ENCODE measurements at regions not wholly inside any gene's neighbourhood (a gene's known extent, or its start where the extent isn't known, plus 50 kb on each side); places are given as distances from the start of the nearest gene placed in this dataset.

DNA sequence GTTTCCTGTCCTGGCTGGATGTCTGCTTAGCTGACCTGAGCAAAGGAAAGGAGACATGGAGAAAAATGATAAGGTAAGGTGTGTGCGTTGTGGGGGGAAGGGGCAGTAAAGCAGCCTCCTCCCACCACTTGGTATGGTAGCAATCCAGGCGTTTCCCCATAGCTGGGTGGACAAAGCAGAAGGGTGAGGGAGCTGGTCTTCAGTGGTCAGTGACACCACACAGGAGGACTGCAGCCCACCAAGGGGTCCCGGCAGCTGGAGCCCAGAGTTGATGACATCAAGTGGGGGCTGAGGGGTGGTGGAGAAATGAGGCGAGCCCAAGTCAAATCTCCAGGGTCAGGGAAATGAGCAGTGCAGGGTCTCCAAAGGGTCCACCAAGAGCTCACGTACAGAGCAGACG lies 69.3 kb upstream of the LRRN2 start:
- Histone ChIP-seq H3K27me3 (ENCODE audit: control insufficient read depth, insufficient read depth, low read length) (no peaks in the 10 kb centered on the region), H3K9me3 (ENCODE audit: control insufficient read depth, low read depth, low read length) (peaks cover 6% of the 10 kb centered on the region), H3K4me1 (ENCODE audit: control insufficient read depth, insufficient read depth, low read length) (no peaks in the 10 kb centered on the region), H3K4me3 (ENCODE audit: low read length) (no peak overlapping the region), H3K36me3 (ENCODE audit: control insufficient read depth, insufficient read depth, low read length) (no peaks in the 10 kb centered on the region), H3K27ac (ENCODE audit: low read length) (no peak overlapping the region)
- WGBS (ENCODE audit: insufficient coverage, low lambda C conversion rate): no CpG with 5 or more reads among the region's 6 CpGs
- no peak for DNase-seq

GRCh38 chr1:204756349-204756748 lies 70.8 kb upstream of the LRRN2 start:
- no CpG with 5 or more reads among the region's 7 CpGs for WGBS (ENCODE audit: insufficient coverage, low lambda C conversion rate)
- H3K4me3 ChIP-seq (ENCODE audit: low read length): no peak overlapping the region
- H3K27ac ChIP-seq (ENCODE audit: low read length): no peak overlapping the region
- H3K36me3 ChIP-seq (ENCODE audit: control insufficient read depth, insufficient read depth, low read length): no peaks in the 10 kb centered on the region
- peaks cover 6% of the 10 kb centered on the region for H3K9me3 ChIP-seq (ENCODE audit: control insufficient read depth, low read depth, low read length)
- no peaks in the 10 kb centered on the region for H3K4me1 ChIP-seq (ENCODE audit: control insufficient read depth, insufficient read depth, low read length)
- no peak for DNase-seq
- no peaks in the 10 kb centered on the region for H3K27me3 ChIP-seq (ENCODE audit: control insufficient read depth, insufficient read depth, low read length)

- Histone ChIP-seq H3K4me1 (ENCODE audit: control insufficient read depth, insufficient read depth, low read length) (no peaks in the 10 kb centered on the region), H3K36me3 (ENCODE audit: control insufficient read depth, insufficient read depth, low read length) (no peaks in the 10 kb centered on the region), H3K27ac (ENCODE audit: low read length) (no peak overlapping the region), H3K9me3 (ENCODE audit: control insufficient read depth, low read depth, low read length) (peaks cover 6% of the 10 kb centered on the region), H3K27me3 (ENCODE audit: control insufficient read depth, insufficient read depth, low read length) (no peaks in the 10 kb centered on the region), H3K4me3 (ENCODE audit: low read length) (no peak overlapping the region)
- 20% methylated on average over 1 of the region's 1 CpG for WGBS (ENCODE audit: insufficient coverage, low lambda C conversion rate)
- no peak for DNase-seq
Measured at GRCh38 chr1:204756811-204757210, 71.3 kb upstream of the LRRN2 start.

- H3K4me1 ChIP-seq (ENCODE audit: control insufficient read depth, insufficient read depth, low read length): no peaks in the 10 kb centered on the region
- peaks cover 3% of the 10 kb centered on the region for H3K27me3 ChIP-seq (ENCODE audit: control insufficient read depth, insufficient read depth, low read length)
- no peaks in the 10 kb centered on the region for H3K36me3 ChIP-seq (ENCODE audit: control insufficient read depth, insufficient read depth, low read length)
- H3K27ac ChIP-seq (ENCODE audit: low read length): no peak overlapping the region
- WGBS (ENCODE audit: insufficient coverage, low lambda C conversion rate): no CpG with 5 or more reads among the region's 2 CpGs
- H3K4me3 ChIP-seq (ENCODE audit: low read length): no peak overlapping the region
- no peak for DNase-seq
- no peaks in the 10 kb centered on the region for H3K9me3 ChIP-seq (ENCODE audit: control insufficient read depth, low read depth, low read length)
Measured at GRCh38 chr1:204758601-204759000, 73.1 kb upstream of the LRRN2 start.

DNA sequence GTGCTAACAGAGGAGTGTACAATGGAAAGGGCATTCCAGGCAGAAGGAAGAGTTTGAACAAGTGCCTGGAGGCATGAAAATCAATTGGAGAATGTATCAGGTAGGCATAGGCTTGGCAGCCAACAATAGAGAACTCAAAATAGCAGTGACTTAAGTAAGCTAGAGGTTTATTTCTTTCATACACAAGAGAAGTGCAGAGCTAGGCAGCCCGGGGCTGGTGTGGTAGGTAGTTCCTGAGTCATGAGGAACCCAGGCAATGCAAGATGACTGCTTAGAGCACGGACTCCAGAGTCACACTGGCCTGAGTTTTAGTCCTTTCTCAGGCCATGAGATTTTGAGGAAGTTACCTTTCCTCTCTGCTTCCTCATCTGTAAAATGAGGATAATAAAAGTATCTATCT lies 74.8 kb upstream of the LRRN2 start:
- WGBS (ENCODE audit: insufficient coverage, low lambda C conversion rate): no CpG with 5 or more reads among the region's 2 CpGs
- Histone ChIP-seq H3K4me3 (ENCODE audit: low read length) (no peak overlapping the region), H3K27me3 (ENCODE audit: control insufficient read depth, insufficient read depth, low read length) (peaks cover 4% of the 10 kb centered on the region), H3K9me3 (ENCODE audit: control insufficient read depth, low read depth, low read length) (no peaks in the 10 kb centered on the region), H3K36me3 (ENCODE audit: control insufficient read depth, insufficient read depth, low read length) (no peaks in the 10 kb centered on the region), H3K27ac (ENCODE audit: low read length) (no peak overlapping the region), H3K4me1 (ENCODE audit: control insufficient read depth, insufficient read depth, low read length) (no peaks in the 10 kb centered on the region)
- DNase-seq: no peak

- Histone ChIP-seq H3K27ac (ENCODE audit: low read length) (no peak overlapping the region), H3K27me3 (ENCODE audit: control insufficient read depth, insufficient read depth, low read length) (peaks cover 8% of the 10 kb centered on the region), H3K4me1 (ENCODE audit: control insufficient read depth, insufficient read depth, low read length) (no peaks in the 10 kb centered on the region), H3K4me3 (ENCODE audit: low read length) (no peak overlapping the region), H3K9me3 (ENCODE audit: control insufficient read depth, low read depth, low read length) (no peaks in the 10 kb centered on the region), H3K36me3 (ENCODE audit: control insufficient read depth, insufficient read depth, low read length) (no peaks in the 10 kb centered on the region)
- DNase-seq: no peak
- WGBS (ENCODE audit: insufficient coverage, low lambda C conversion rate): 87% methylated on average over 2 of the region's 3 CpGs
Measured at GRCh38 chr1:204760757-204761156, 75.2 kb upstream of the LRRN2 start.

- H3K9me3 ChIP-seq (ENCODE audit: control insufficient read depth, low read depth, low read length): no peaks in the 10 kb centered on the region
- DNase-seq: peak; percentile 45 to 52
- peaks cover 18% of the 10 kb centered on the region for H3K27me3 ChIP-seq (ENCODE audit: control insufficient read depth, insufficient read depth, low read length)
- WGBS (ENCODE audit: insufficient coverage, low lambda C conversion rate): 0% methylated on average over 3 of the region's 18 CpGs
- H3K4me3 ChIP-seq (ENCODE audit: low read length): no peak overlapping the region
- H3K36me3 ChIP-seq (ENCODE audit: control insufficient read depth, insufficient read depth, low read length): no peaks in the 10 kb centered on the region
- H3K27ac ChIP-seq (ENCODE audit: low read length): no peak overlapping the region
- H3K4me1 ChIP-seq (ENCODE audit: control insufficient read depth, insufficient read depth, low read length): no peaks in the 10 kb centered on the region
Measured at GRCh38 chr1:204763773-204764427, 78.4 kb upstream of the LRRN2 start.

DNA sequence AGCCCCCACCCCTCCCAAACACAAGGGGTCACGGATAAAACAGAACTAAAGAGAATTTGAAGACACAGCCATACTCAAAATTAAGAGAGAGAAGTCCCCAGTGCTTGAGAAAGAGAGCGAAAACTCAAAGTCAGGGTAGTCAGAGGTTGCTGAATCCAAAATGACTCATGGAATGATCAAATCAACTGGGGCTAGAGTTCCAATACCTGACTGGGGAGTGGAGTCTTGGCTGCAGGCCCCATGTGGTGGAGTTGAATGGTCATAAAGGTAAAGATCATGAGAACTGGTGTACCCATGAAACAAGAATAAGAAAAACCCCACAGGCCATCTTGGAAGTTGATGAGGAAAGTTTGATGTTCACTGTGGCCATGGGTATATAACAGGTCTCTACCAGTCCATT lies 84.5 kb upstream of the LRRN2 start:
- no peaks in the 10 kb centered on the region for H3K9me3 ChIP-seq (ENCODE audit: control insufficient read depth, low read depth, low read length)
- H3K27me3 ChIP-seq (ENCODE audit: control insufficient read depth, insufficient read depth, low read length): peaks cover 33% of the 10 kb centered on the region
- H3K36me3 ChIP-seq (ENCODE audit: control insufficient read depth, insufficient read depth, low read length): no peaks in the 10 kb centered on the region
- no peak for DNase-seq
- 33% methylated on average over 1 of the region's 2 CpGs for whole genome bisulfite sequencing (ENCODE audit: insufficient coverage, low lambda C conversion rate)
- no peak overlapping the region for H3K27ac ChIP-seq (ENCODE audit: low read length)
- peaks cover 3% of the 10 kb centered on the region for H3K4me1 ChIP-seq (ENCODE audit: control insufficient read depth, insufficient read depth, low read length)
- no peak overlapping the region for H3K4me3 ChIP-seq (ENCODE audit: low read length)

- peaks cover 3% of the 10 kb centered on the region for H3K4me1 ChIP-seq (ENCODE audit: control insufficient read depth, insufficient read depth, low read length)
- 100% methylated on average over 2 of the region's 7 CpGs for WGBS (ENCODE audit: insufficient coverage, low lambda C conversion rate)
- H3K4me3 ChIP-seq (ENCODE audit: low read length): no peak overlapping the region
- H3K27ac ChIP-seq (ENCODE audit: low read length): no peak overlapping the region
- H3K9me3 ChIP-seq (ENCODE audit: control insufficient read depth, low read depth, low read length): no peaks in the 10 kb centered on the region
- H3K36me3 ChIP-seq (ENCODE audit: control insufficient read depth, insufficient read depth, low read length): no peaks in the 10 kb centered on the region
- H3K27me3 ChIP-seq (ENCODE audit: control insufficient read depth, insufficient read depth, low read length): peaks cover 28% of the 10 kb centered on the region
- DNase-seq: no peak
Measured at GRCh38 chr1:204771358-204771757, 85.8 kb upstream of the LRRN2 start.

DNA sequence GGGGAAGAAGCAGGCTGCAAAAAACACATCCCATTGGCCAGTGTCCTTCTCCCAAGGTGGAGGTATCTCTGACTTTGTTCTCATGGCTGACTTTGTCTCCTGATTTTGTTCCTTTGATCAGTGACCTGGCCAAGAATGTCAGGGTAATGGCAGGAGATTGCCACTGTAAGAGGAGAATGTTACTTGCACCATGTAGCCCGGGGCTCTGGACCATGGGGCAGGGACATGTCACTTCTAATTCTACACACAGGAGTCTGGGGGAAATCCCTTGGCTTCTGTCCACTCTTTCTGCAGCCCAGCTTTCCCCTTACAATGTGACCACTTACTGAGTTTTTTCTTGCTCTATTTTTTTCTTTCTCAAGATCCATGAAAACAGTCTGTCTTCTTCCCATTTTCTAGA lies 87.7 kb upstream of the LRRN2 start:
- no peaks in the 10 kb centered on the region for H3K36me3 ChIP-seq (ENCODE audit: control insufficient read depth, insufficient read depth, low read length)
- no peak overlapping the region for H3K27ac ChIP-seq (ENCODE audit: low read length)
- no peaks in the 10 kb centered on the region for H3K9me3 ChIP-seq (ENCODE audit: control insufficient read depth, low read depth, low read length)
- H3K4me3 ChIP-seq (ENCODE audit: low read length): no peak overlapping the region
- peaks cover 21% of the 10 kb centered on the region for H3K27me3 ChIP-seq (ENCODE audit: control insufficient read depth, insufficient read depth, low read length)
- DNase-seq: no peak
- peaks cover 3% of the 10 kb centered on the region for H3K4me1 ChIP-seq (ENCODE audit: control insufficient read depth, insufficient read depth, low read length)
- WGBS (ENCODE audit: insufficient coverage, low lambda C conversion rate): no CpG with 5 or more reads among the region's 1 CpG

GRCh38 chr1:204775546-204775945 lies 90.0 kb upstream of the LRRN2 start:
- H3K4me3 ChIP-seq (ENCODE audit: low read length): no peak overlapping the region
- no peak overlapping the region for H3K27ac ChIP-seq (ENCODE audit: low read length)
- H3K9me3 ChIP-seq (ENCODE audit: control insufficient read depth, low read depth, low read length): no peaks in the 10 kb centered on the region
- H3K36me3 ChIP-seq (ENCODE audit: control insufficient read depth, insufficient read depth, low read length): no peaks in the 10 kb centered on the region
- H3K4me1 ChIP-seq (ENCODE audit: control insufficient read depth, insufficient read depth, low read length): peaks cover 3% of the 10 kb centered on the region
- DNase-seq: no peak
- WGBS (ENCODE audit: insufficient coverage, low lambda C conversion rate): no CpG with 5 or more reads among the region's 4 CpGs
- peaks cover 11% of the 10 kb centered on the region for H3K27me3 ChIP-seq (ENCODE audit: control insufficient read depth, insufficient read depth, low read length)
